ENCODE measurements at regions not wholly inside any gene's neighbourhood (a gene's known extent, or its start where the extent isn't known, plus 50 kb on each side); places are given as distances from the start of the nearest gene placed in this dataset.

- DNase-seq: no peak
These were observed 69.0 kb upstream of the RFXAP start for GRCh38 chr13:36750046-36750445.

GRCh38 chr13:36750461-36750860 lies 68.6 kb upstream of the RFXAP start:
- DNase-seq: no peak

- no peak for DNase-seq
These were observed 68.1 kb upstream of the RFXAP start for GRCh38 chr13:36750946-36751345.

DNA sequence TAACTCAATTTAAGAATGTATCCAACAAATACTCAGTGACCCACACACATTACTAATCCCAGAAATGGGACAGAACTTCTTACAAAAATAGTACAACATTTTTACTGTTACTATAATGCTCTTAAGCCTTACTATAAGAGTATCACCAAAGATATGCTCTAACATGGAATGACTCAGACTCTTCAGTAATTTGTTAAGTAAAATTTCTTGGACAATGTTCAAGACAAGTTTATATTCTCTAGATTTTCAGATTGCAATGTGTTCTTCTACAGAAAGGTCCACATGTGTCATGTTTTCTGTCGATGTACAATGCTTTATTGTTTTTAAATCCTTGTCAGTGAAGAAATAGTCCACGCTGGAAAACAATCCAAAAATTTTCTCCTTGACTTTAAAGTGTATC lies 66.3 kb upstream of the RFXAP start:
- no peak for DNase-seq

GRCh38 chr13:36753176-36753575 lies 65.8 kb upstream of the RFXAP start:
- DNase-seq: no peak

DNA sequence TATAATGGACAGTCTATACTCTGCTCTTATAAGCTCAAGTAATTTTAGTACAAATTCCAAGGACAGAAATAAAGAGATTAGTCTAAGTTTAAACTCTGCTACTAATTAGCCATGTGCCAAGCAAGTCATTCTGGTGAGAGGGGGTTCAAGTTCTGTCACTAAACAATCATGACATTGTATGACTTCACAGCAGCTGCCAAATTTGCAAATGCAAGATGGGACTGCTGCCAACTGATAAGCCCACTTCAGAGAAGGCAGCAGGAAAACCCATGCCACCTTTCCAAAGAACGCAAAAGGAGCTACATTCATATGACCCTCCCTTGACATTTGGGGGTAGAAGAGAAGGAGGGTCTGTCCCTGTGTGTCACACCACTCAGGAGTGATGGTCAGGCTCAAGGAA lies 60.7 kb upstream of the RFXAP start:
- peak; percentile 62 for DNase-seq

DNA sequence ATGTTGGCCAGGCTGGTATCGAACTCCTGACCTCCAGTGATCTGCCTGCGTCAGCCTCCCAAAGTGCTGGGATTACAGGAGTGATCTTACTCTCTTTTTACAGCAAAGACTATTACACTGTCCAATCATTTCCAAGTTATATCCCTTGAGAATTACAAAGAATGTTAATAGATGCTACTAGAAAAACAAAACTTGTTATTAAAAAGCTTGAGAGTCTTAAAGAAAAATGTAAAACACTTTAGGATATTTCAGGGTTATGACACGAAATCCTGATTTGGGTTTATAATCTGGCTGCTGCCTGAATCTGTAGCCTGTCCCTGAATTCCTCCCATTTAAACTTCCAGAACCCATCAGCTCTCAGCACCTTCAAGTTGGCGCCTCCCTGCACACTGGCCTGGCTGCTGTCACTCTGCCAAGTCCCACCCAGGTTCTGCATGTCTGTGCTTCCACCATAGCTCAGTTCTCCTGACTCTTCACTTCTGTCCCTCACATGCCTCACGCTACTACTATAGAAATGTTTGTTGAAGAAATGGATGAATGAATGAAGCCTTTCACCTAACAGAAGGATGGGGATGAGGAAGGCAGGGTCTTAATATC lies 55.8 kb upstream of the RFXAP start:
- DNase-seq: no peak

- no peak for DNase-seq
These were observed 54.5 kb upstream of the RFXAP start for GRCh38 chr13:36764536-36764935.

- DNase-seq: no peak
These were observed 54.1 kb upstream of the RFXAP start for GRCh38 chr13:36764957-36765356.

DNA sequence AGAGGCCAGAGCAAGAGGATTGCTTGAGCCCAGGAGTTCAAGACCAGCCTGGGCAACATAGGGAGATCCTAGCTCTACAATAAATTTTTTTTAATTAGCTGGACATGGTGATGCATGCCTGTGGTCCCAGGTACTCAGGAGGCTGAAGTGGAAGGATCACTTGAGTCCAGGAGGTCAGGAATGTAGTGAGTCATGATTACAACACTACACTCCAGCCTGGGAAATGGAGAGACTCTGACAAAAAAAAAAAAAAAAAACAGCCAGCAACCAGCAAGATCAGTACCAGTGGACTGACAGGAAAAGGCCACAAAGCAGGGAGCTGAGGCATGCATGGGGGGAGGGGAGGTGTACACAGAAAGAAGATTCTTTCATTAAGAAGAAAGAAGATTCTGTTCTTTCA lies 52.7 kb upstream of the RFXAP start:
- no peak for DNase-seq

GRCh38 chr13:36767276-36767675 lies 51.7 kb upstream of the RFXAP start:
- no peak for DNase-seq

- DNase-seq: no peak
These were observed 49.9 kb upstream of the RFXAP start for GRCh38 chr13:36769126-36769525.

All from NCI-H1105 (cell line).